GM12878 (cell line): ENCODE measurements at regions not wholly inside any gene's neighbourhood (a gene's known extent, or its start where the extent isn't known, plus 50 kb on each side); places are given as distances from the start of the nearest gene placed in this dataset.

Experiments
- CTCF ChIP-seq, 3 experiments: IDR thresholded peaks in 2 of 3; conservative IDR thresholded peaks in 1 of 3; 2 replicates each; pipeline ENCODE4 v1.5.1; 2011; ENCODE audit warnings: low read depth in 3 of 3, low read length in 3 of 3, mild to moderate bottlenecking in 3 of 3, control low read depth in 2 of 3, moderate library complexity in 2 of 3, inconsistent platforms in 1 of 3, mixed read lengths in 1 of 3; ENCODE audit not compliant: control insufficient read depth in 2 of 3, insufficient read depth in 1 of 3; ENCODE audit errors: extremely low read depth in 1 of 3
- HDAC6 ChIP-seq: fragments of 200-600 bp; sonication (generic); IDR thresholded peaks from one replicate; pipeline ENCODE4 v1.8.0; 2017; ENCODE audit warnings: antibody characterized with exemption; ENCODE audit not compliant: unreplicated experiment
- PBX3 ChIP-seq: IDR thresholded peaks from 2 replicates; pipeline ENCODE4 v1.6.1; 2011; ENCODE audit warnings: mild to moderate bottlenecking, low read depth, low read length, moderate library complexity; ENCODE audit not compliant: insufficient replicate concordance
- POLR2A ChIP-seq: IDR thresholded peaks from 2 replicates; pipeline ENCODE4 v1.6.1; 2011; ENCODE audit warnings: low read depth, mild to moderate bottlenecking, low read length
- SIN3A ChIP-seq: IDR thresholded peaks from 2 replicates; pipeline ENCODE4 v1.6.1; 2012; ENCODE audit warnings: low read depth, low read length, improper control_type of control experiment
- YBX1 ChIP-seq: fragments of 450-650 bp; IDR thresholded peaks from 2 replicates; pipeline ENCODE4 v1.6.1; 2016; ENCODE audit warnings: antibody characterized with exemption
- ZBTB33 ChIP-seq: fragments of 450-650 bp; IDR thresholded peaks from 2 replicates; pipeline ENCODE4 v1.6.1; 2017; ENCODE audit warnings: mild to moderate bottlenecking
- ZNF24 ChIP-seq: fragments of 450-650 bp; IDR thresholded peaks from 2 replicates; pipeline ENCODE4 v1.6.1; 2017; ENCODE audit warnings: antibody characterized with exemption, mild to moderate bottlenecking

GRCh38 chr15:81811736-81812135 is 234.1 kb downstream of the MEX3B start:
- TF ChIP-seq CTCF (IDR thresholded peaks at IDR 0.05 in 2 of 3, conservative IDR thresholded peaks at IDR 0.05 in 1 of 3; ENCODE audit: control insufficient read depth in 2 of 3, extremely low read depth in 1 of 3, insufficient read depth in 1 of 3, low read depth in 3 of 3, low read length in 3 of 3), result no peak
- no peak for TF ChIP-seq PBX3
- no peak for TF ChIP-seq POLR2A
- TF ChIP-seq SIN3A, result no peak
- TF ChIP-seq HDAC6, result no peak
- TF ChIP-seq YBX1, result no peak
- no peak for TF ChIP-seq ZNF24
- TF ChIP-seq ZBTB33, result no peak
